GM21390 (cell line): ENCODE measurements at regions not wholly inside any gene's neighbourhood (a gene's known extent, or its start where the extent isn't known, plus 50 kb on each side); places are given as distances from the start of the nearest gene placed in this dataset.
"Not testable (repeated sequence)": the region's sequence is repeated elsewhere in the genome, so short reads cannot be mapped to it uniquely, and the experiment has no call there.

Experiments used
- ATAC-seq: cut with Tn5 transposase; IDR thresholded peaks from one replicate; pipeline ENCODE4 v1.9.1; 2021; ENCODE audit not compliant: unreplicated experiment

DNA sequence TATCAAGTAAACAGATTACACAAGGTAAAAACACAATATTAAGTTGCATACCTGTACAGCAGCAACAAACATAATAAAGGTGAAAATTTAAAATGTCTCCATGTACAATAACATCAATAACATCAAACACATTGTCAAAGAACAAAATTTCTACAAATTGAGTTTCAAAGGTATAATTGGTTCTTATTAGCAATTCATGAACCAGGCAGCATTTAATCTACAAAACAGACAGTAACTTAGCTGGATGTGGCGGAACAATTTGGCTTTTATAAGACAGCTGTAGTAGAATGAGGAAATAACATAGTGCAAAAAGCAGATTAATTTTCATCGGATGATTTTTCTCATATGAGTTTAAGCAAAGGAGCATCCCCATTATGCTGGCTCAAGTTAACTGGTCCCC is 1176.8 kb downstream of the EFNA5 start:
- no peak for ATAC-seq

GRCh38 chr5:106489004-106489403 is 1181.7 kb downstream of the EFNA5 start:
- no peak for ATAC-seq

GRCh38 chr5:106488407-106488806 is 1182.3 kb downstream of the EFNA5 start:
- ATAC-seq: no peak

GRCh38 chr5:106481374-106481773 is 1189.4 kb downstream of the EFNA5 start:
- ATAC-seq: no peak

DNA sequence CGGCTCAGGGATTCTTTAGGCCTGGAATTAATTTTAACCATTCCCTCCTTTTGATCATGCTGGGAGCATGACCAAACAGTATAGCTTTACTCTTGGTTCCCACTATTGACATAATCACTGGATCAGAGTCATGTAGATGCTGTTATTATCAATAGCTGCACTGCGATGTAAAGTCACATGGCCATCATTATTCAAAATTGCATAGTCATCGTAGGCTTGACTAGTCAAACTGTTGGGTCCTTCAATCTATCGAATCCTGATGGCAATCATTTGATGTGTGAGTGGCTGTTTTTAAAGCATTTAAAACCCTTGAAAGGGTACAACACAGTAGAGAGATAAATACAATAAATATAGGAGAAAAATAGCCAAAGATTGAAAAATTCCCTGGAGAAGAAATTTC is 1194.1 kb downstream of the EFNA5 start:
- no peak for ATAC-seq

DNA sequence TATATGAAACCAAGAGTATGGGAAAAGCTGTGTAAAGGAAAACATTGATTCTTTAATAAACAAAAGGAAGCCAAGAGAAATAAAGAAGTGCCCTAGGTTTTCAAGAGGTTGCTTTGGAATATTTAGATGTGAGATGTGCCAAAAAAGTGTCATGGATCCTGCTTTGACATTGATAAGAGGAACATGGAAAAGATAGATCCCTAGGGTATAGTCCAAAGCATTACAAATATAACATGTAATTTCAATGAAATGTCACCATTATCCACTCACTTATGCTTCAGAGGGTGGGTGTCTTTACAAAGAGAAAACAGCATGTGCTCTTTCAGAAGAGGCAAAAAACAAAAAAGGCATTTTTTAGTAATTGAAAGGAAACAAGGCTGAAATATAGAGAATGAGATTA is 1196.7 kb downstream of the EFNA5 start:
- ATAC-seq: no peak

DNA sequence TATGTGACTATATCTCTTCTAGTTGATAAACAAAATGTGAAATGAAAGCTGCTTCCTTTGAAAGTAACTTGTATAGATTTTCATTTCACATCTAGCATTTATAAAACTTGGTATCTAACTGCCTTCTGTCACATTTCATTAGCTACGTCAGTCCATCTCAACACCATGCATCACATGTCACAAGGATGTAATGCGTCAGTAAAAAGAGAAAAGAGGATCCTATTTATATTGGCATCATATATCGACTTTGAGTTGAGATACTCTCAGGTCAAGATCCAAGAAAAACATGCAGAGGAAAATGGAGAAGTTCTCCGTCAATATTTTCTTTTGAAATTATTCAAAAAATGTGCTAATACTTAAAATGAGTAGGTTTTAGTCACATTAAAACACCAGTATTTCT is 1211.2 kb downstream of the EFNA5 start:
- no peak for ATAC-seq

DNA sequence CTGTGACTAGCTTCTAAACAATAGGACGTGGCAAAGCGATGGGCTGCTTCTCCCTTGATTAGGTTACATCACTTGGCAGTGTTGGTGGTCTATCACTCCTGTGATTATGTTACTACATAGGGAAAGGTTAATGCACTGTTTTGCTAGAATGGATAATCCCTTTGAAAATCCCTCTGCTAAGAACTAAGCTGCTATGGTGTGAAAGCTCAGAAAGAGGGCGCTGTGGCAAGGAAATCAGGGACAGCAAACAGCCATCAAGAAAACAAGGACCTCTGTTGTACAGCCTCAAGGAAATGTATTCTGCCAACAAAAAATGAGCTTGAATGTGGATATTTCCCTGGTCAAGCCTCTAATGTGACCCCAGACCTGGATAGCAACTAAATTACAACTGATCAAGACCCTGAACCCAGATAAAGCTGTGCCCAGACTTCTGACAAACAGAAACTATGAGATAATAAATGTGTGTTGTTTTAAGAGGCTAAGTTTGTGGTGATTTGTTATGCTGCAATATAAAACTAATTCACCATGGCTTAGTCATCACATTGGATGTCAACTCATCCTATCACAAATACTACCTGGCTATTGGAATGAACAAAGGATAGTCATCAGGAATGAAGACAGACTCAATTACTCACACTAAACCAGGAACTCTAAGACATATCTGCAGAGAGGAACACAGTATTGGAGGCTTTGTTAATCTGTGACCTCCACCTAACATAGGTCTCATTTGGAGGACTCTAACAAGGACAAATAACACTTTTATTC is 1215.9 kb downstream of the EFNA5 start:
- ATAC-seq: no peak

GRCh38 chr5:106454050-106454449 is 1216.7 kb downstream of the EFNA5 start:
- no peak for ATAC-seq

DNA sequence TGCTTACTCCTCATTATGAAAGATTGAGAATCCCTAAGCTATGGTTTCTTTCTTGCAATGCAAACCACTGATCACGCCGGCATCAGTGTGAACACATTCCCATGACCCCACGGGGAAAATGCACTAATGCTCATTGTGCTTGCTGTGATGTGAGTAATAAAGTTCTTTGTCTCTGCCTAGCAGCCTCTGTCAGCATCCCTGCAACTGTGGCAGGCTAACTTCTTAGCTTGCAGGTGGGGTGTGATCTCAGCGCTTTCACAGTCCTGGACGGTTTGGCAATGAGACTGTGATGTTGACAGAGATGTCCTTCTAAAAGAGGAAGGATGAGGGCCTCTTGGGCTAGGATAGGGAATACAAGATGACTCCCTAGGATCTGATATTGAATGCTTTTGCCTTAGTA is 1218.7 kb downstream of the EFNA5 start:
- no peak for ATAC-seq

GRCh38 chr5:106443746-106444145 is 1227.0 kb downstream of the EFNA5 start:
- no peak for ATAC-seq

GRCh38 chr5:106435185-106435584 is 1235.6 kb downstream of the EFNA5 start:
- ATAC-seq: no peak

GRCh38 chr5:106430733-106431132 is 1240.0 kb downstream of the EFNA5 start:
- ATAC-seq: not testable (repeated sequence)

GRCh38 chr5:106423109-106423897 is 1247.4 kb downstream of the EFNA5 start:
- no peak for ATAC-seq

DNA sequence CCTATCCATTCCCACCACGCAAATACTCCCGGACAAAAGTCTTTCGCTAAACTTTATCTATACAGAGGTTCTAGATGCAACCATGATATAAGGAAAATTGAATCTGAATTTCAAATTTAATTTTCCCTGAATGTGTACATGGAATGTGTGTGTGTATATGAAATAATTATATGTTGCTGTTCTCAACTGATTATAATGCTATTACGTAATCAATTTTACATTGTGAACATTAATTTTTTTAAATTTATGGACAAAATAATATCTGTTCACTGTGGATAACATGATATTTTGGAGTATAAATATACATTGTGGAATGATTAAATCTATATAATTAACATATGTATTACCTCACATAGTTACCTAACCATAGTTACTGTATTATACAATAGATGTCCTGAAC is 1250.6 kb downstream of the EFNA5 start:
- no peak for ATAC-seq

DNA sequence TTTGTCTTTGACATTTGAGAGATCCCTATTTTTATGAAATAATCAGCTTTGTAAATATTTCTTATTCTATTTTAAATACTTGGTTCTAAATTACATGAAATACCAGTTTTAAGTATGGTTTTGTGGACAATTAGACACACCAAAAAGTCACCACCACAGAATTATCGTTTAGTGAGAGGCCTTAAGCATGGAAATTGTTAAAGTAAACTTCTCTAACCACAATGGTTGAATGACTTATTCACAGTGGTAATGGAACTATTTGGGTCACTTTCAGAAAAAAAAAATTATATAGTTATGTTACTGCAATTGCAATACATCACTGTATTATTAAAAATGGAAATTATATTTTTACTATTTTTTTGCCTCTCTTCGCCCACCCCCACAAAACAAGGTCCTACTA is 1252.5 kb downstream of the EFNA5 start:
- ATAC-seq: no peak

DNA sequence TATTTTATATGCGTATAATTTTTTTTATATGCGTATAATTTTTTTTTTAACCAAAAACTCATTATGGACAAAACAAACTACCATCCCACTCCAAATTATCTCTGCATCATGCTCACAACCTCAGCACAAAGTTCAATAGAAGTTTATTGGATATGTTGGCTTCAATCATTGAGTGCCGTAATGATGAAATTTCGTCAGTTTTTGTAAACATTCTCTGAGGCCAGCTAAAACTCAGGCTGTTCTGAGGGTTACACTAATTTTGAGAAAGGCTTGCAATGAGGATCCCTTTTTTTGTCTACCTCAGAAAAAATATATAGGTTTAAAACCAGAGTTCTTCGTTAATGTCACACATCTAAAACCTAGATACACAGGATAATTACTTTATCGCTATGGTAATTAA is 1253.2 kb downstream of the EFNA5 start:
- ATAC-seq: no peak

GRCh38 chr5:106417163-106417562 is 1253.6 kb downstream of the EFNA5 start:
- no peak for ATAC-seq

DNA sequence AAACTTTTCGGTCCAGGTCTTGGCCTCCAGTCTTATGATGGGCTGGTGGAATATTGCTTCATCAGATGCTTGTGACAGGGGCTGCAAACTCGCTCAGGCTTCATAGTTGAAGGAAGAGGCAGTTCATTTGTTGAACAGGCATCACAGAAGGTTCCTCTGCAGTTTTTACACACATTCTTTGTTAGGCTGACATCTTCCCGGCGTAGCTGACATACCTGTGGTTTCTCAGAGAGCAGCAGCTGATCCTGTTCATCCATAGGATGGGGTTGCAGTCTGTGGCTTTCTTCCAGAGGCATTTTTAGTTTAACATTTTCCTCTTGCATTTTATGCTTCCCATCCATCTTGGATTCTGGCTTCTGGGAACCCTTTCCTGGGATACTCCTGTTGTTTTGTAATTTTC is 1255.2 kb downstream of the EFNA5 start:
- no peak for ATAC-seq

DNA sequence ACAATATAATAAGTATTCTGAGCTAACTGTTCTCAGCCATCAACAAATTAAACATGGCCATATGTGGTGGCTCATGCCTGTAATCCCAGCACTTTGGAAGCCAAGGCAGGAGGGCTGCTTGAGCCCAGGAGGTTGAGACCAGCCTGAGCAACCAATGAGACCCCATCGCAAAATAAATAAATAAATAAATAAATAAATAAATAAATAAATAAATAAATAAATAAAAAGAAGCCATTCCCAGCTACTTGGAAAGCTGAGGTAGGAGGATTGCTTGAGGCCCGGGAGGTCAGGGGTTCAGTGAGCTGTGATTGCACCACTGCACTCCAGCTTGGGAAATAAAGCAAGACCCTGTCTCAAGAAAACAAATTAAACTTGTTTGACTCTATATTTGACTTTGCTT is 1256.4 kb downstream of the EFNA5 start:
- ATAC-seq: no peak

DNA sequence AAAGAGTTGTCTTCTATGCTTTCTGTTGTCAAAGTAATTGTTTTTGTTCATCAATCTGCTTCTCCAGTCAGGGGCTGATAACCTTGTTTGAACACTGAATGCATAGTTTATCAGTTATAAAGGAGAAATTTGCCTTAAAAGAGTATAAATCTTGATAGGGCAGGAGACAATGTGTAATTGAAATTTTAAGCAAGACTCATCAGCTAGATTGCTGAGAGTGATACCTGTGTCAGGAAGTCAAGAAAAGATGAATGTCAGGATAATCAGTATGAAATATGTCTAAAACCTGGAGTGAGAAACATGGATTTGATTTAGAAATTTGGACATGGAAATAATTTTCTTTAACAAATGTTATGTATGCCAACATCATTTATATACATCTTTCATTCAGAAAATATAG is 1258.1 kb downstream of the EFNA5 start:
- no peak for ATAC-seq

DNA sequence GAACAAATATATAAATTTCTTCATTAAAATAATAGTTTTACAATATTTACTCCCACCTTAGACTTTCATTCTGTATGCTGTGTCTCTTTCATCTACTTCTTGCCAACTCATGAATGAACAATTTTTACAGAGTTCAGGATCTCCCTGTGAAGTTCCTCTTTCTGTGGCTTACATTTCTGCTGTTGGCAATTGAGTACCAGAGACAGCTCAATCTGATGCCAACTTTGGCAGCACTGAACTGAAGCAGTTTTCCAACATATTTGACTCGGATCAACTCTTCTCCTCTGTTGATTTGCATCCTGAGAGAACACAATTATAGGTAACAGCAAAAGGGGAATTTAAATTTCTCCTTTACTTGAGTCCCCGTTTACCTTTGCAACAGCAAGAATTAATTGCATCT is 1262.2 kb downstream of the EFNA5 start:
- no peak for ATAC-seq

- ATAC-seq: no peak
These were observed 1262.6 kb downstream of the EFNA5 start for GRCh38 chr5:106408141-106408540.
